Effector memory CD8-positive, alpha-beta T cell (primary cell): ENCODE measurements at regions not wholly inside any gene's neighbourhood (a gene's known extent, or its start where the extent isn't known, plus 50 kb on each side); places are given as distances from the start of the nearest gene placed in this dataset.

Experiments used
- ATAC-seq: fragments of 150-1000 bp; cut with Tn5 transposase; replicated peaks from 2 replicates; pipeline ENCODE4 v1.10.0; 2021; ENCODE audit warnings: mild to moderate bottlenecking, moderate library complexity
- DNase-seq, 3 experiments: peaks; one replicate each; pipeline ENCODE4 v3.0.0; 2021
- H3K27ac Mint-ChIP-seq, 2 donors: one replicate each; pipeline ENCODE4 v1.8.0; 2022; ENCODE audit warnings: mild to moderate bottlenecking in 2 of 2, mixed read lengths in 2 of 2, moderate library complexity in 2 of 2
- H3K27me3 Mint-ChIP-seq, 2 donors: one replicate each; pipeline ENCODE4 v1.8.0; 2022; ENCODE audit warnings: mixed read lengths in 2 of 2
- H3K36me3 Mint-ChIP-seq: one replicate; pipeline ENCODE4 v1.8.0; 2022; ENCODE audit warnings: mild to moderate bottlenecking, moderate library complexity, mixed read lengths; ENCODE audit not compliant: insufficient read depth
- H3K4me1 Mint-ChIP-seq, 2 donors: one replicate each; pipeline ENCODE4 v1.8.0; 2022; ENCODE audit warnings: low read depth in 2 of 2, mixed read lengths in 2 of 2
- H3K4me3 Mint-ChIP-seq, 2 donors: one replicate each; pipeline ENCODE4 v1.8.0; 2022; ENCODE audit warnings: mild to moderate bottlenecking in 2 of 2, mixed read lengths in 2 of 2, moderate library complexity in 2 of 2
- H3K9me3 Mint-ChIP-seq, 2 donors: one replicate each; pipeline ENCODE4 v1.8.0; 2022; ENCODE audit warnings: mixed read lengths in 2 of 2

DNA sequence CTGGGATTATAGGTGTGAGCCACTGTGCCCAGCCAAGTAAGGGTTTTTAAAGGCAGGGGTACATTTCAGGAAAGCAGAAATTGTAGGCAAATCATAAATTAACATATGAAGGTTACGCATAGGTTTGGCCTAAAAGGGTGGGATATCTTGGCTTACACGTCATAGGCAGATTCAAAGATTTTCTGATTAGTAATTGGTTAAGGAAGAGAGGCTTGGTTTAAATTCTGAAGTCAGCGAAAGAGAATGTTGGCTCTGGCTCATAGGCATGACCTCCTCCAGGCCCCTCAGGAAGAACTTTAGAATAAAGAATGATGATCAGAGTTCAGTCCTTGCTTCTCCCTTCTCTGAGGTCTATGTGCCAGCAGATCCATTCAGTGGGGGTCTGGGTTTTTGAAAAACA lies 124.8 kb upstream of the RBBP6 start:
- H3K27me3 Mint-ChIP-seq: peaks cover 26 to 37% of the 10 kb centered on the region in 2 donors
- no peak overlapping the region for H3K4me3 Mint-ChIP-seq
- no peak overlapping the region for H3K27ac Mint-ChIP-seq
- DNase-seq: no peak
- no peaks in the 10 kb centered on the region for H3K36me3 Mint-ChIP-seq
- no peaks in the 10 kb centered on the region for H3K4me1 Mint-ChIP-seq
- H3K9me3 Mint-ChIP-seq: no peaks in the 10 kb centered on the region
- ATAC-seq: no peak

- no peak for DNase-seq
- Mint-ChIP-seq H3K4me1 (no peaks in the 10 kb centered on the region), H3K27ac (no peak overlapping the region), H3K9me3 (no peaks in the 10 kb centered on the region), H3K4me3 (no peak overlapping the region), H3K27me3 (peaks cover 20 to 27% of the 10 kb centered on the region in 2 donors), H3K36me3 (no peaks in the 10 kb centered on the region)
- ATAC-seq: no peak
Observed at GRCh38 chr16:24418733-24419132, 120.6 kb upstream of the RBBP6 start.

DNA sequence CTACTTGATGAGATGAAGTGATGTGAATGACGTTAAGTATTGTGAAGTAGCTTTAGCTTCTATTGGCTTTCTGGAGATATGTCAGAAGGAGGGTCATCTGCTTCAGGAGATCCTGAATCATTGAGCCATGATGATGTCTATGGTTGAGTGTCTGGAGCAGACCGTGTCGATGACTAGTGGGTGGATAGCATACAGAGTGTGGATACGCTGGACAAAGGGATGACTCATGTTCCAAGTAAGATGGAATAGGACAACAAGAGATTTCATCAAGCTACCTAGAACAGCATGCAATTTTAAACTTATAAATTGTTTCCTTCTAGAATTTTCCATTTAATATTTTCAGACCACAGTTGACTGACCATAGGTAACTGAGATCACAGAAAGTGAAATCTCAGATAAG lies 116.1 kb upstream of the RBBP6 start:
- Mint-ChIP-seq H3K9me3 (no peaks in the 10 kb centered on the region), H3K36me3 (no peaks in the 10 kb centered on the region), H3K4me1 (no peaks in the 10 kb centered on the region), H3K27ac (no peak overlapping the region), H3K27me3 (peaks cover 30 to 32% of the 10 kb centered on the region in 2 donors), H3K4me3 (no peak overlapping the region)
- DNase-seq (no peak), ATAC-seq (no peak)

GRCh38 chr16:24424364-24424763 lies 115.0 kb upstream of the RBBP6 start:
- ATAC-seq: no peak
- H3K36me3 Mint-ChIP-seq: no peaks in the 10 kb centered on the region
- H3K4me1 Mint-ChIP-seq: no peaks in the 10 kb centered on the region
- no peak for DNase-seq
- H3K27me3 Mint-ChIP-seq: peaks cover 25 to 29% of the 10 kb centered on the region in 2 donors
- H3K9me3 Mint-ChIP-seq: no peaks in the 10 kb centered on the region
- H3K4me3 Mint-ChIP-seq: no peak overlapping the region
- H3K27ac Mint-ChIP-seq: no peak overlapping the region

DNA sequence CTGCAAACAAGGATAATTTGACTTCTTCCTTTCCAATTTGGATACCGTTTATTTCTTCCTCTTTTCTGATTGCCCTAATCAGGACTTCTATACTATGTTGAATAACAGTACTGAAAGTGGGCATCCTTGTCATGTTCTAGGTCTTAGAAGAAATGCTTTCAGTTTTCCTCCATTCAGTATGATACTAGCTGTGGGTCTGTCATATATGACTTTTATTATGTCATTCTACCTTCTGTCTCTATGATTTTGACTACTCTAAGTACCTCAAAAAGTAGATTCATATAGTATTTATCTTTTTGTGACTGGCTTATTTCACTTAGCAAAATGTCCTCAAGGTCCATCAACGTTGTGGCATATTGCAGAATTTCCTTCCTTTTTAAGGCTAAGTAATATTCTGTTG lies 111.5 kb upstream of the RBBP6 start:
- Mint-ChIP-seq H3K27me3 (peaks cover 41 to 58% of the 10 kb centered on the region in 2 donors), H3K36me3 (no peaks in the 10 kb centered on the region), H3K9me3 (no peaks in the 10 kb centered on the region), H3K4me3 (no peak overlapping the region), H3K4me1 (no peaks in the 10 kb centered on the region), H3K27ac (no peak overlapping the region)
- ATAC-seq: no peak
- DNase-seq: no peak

- Mint-ChIP-seq H3K4me1 (no peaks in the 10 kb centered on the region), H3K27ac (no peak overlapping the region), H3K27me3 (peaks cover 48 to 67% of the 10 kb centered on the region in 2 donors), H3K9me3 (no peaks in the 10 kb centered on the region), H3K4me3 (no peak overlapping the region), H3K36me3 (no peaks in the 10 kb centered on the region)
- ATAC-seq (no peak), DNase-seq (no peak)
Observed at GRCh38 chr16:24428756-24429155, 110.6 kb upstream of the RBBP6 start.

DNA sequence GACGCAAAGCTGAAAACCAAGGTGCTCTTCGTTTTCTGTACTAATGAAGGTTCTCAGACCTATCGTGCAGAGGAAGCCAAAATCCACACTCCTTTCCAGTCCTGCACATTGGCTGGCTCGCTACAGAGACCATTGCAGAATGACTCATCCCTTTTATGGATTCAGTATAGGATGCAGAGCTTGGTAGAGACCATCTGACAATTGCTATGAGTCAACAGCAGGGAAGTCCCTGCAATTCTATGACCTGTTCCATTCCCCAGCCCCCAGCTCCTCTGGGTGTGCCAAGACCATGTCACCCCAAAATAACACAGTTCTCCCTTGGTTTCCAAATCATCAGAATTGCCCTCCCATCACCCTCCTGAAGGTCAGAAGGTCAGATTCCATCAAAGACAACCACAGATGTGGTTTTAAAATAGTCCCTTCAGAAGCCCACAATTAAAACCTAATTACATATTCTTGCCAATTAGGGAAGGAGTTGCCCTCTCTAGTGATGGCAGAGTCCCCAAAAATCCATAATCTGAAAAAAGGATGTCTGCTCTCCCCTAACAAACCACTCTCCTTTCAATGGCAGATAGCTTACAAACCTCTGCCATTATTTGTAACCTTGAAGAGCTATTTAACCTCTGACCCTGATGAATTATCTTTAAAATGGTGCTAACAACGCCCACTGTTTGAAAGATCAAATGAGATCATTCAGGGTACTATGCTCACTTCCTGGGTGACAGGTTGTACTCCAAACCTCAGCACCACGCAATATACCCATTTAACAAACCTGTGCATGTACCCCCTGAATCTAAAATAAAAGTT lies 108.2 kb upstream of the RBBP6 start:
- no peaks in the 10 kb centered on the region for H3K4me1 Mint-ChIP-seq
- no peak overlapping the region for H3K27ac Mint-ChIP-seq
- H3K9me3 Mint-ChIP-seq: no peaks in the 10 kb centered on the region
- no peaks in the 10 kb centered on the region for H3K36me3 Mint-ChIP-seq
- H3K4me3 Mint-ChIP-seq: no peak overlapping the region
- ATAC-seq (no peak), DNase-seq (no peak)
- peaks cover 47 to 83% of the 10 kb centered on the region in 2 donors for H3K27me3 Mint-ChIP-seq

DNA sequence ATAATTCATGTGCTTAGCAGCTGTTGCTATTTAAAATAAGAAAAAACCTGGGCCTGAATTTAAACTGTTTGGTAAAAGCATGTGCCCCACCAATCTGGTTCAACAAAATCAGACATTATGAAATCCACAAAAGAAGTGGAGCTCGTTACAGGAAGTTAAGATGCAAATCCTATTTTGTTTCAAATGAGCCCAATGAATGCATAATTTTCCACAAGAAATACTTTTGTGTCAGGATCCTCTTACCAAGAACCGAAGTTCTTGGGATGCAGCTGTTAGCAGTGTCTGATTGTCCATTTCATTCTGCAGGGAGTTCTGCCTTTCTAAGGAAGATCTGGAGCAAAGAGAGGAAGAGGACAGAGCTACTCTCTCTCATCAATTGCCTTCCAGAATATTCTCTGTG lies 105.7 kb upstream of the RBBP6 start:
- no peak overlapping the region for H3K27ac Mint-ChIP-seq
- peaks cover 38 to 67% of the 10 kb centered on the region in 2 donors for H3K27me3 Mint-ChIP-seq
- no peak overlapping the region for H3K4me3 Mint-ChIP-seq
- DNase-seq (no peak), ATAC-seq (no peak)
- no peaks in the 10 kb centered on the region for H3K4me1 Mint-ChIP-seq
- no peaks in the 10 kb centered on the region for H3K36me3 Mint-ChIP-seq
- no peaks in the 10 kb centered on the region for H3K9me3 Mint-ChIP-seq

GRCh38 chr16:24440306-24440705 lies 99.1 kb upstream of the RBBP6 start:
- no peaks in the 10 kb centered on the region for H3K4me1 Mint-ChIP-seq
- peaks cover 42 to 51% of the 10 kb centered on the region in 2 donors for H3K27me3 Mint-ChIP-seq
- ATAC-seq (no peak), DNase-seq (no peak)
- H3K27ac Mint-ChIP-seq: no peak overlapping the region
- H3K9me3 Mint-ChIP-seq: no peaks in the 10 kb centered on the region
- H3K4me3 Mint-ChIP-seq: no peak overlapping the region
- no peaks in the 10 kb centered on the region for H3K36me3 Mint-ChIP-seq

DNA sequence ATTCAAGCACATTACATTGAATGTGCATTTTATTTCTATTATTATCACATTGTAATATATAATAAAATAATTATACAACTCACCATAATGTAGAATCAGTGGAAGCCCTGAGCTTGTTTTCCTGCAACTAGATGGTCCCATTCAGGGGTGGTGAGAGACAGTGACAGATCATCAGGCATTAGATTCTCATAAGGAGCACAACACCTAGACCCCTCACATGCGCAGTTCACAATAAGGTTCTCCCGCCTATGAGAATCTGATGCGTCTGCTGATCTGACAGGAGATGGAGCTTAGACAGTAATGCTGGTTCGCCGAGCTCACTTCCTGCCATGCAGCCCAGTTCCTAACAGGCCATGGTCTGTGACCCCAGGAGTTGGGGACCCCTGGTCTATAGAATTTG lies 96.7 kb upstream of the RBBP6 start:
- H3K4me3 Mint-ChIP-seq: no peak overlapping the region
- H3K4me1 Mint-ChIP-seq: no peaks in the 10 kb centered on the region
- no peaks in the 10 kb centered on the region for H3K36me3 Mint-ChIP-seq
- H3K27me3 Mint-ChIP-seq: peaks cover 37 to 39% of the 10 kb centered on the region in 2 donors
- DNase-seq (no peak), ATAC-seq (no peak)
- no peak overlapping the region for H3K27ac Mint-ChIP-seq
- no peaks in the 10 kb centered on the region for H3K9me3 Mint-ChIP-seq

DNA sequence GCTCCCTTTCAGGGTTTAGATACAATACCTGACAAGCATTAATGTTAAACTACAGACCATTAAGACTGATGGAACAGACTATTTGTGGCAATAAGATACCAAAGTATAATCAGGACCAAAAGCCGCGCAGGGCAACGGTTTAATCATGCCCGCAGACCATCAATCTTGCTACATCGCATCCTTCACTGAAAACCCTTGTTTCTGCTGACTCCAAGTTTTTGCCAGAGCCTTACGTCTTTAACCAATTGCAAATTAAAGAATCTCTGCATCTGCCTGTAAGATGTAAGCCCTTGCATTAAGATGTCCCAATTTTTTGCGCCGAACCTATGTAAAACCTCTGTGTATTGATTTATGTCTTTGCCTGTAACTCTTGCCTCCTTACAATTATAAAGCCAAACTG lies 94.2 kb upstream of the RBBP6 start:
- Mint-ChIP-seq H3K27me3 (peaks cover 16 to 28% of the 10 kb centered on the region in 2 donors), H3K9me3 (no peaks in the 10 kb centered on the region), H3K4me3 (no peak overlapping the region), H3K36me3 (no peaks in the 10 kb centered on the region), H3K4me1 (no peaks in the 10 kb centered on the region), H3K27ac (no peak overlapping the region)
- ATAC-seq: no peak
- no peak for DNase-seq

- DNase-seq (no peak), ATAC-seq (no peak)
- Mint-ChIP-seq H3K4me1 (no peaks in the 10 kb centered on the region), H3K36me3 (no peaks in the 10 kb centered on the region), H3K9me3 (no peaks in the 10 kb centered on the region), H3K27me3 (peaks cover 13 to 26% of the 10 kb centered on the region in 2 donors), H3K4me3 (no peak overlapping the region), H3K27ac (no peak overlapping the region)
Observed at GRCh38 chr16:24446189-24446588, 93.2 kb upstream of the RBBP6 start.

DNA sequence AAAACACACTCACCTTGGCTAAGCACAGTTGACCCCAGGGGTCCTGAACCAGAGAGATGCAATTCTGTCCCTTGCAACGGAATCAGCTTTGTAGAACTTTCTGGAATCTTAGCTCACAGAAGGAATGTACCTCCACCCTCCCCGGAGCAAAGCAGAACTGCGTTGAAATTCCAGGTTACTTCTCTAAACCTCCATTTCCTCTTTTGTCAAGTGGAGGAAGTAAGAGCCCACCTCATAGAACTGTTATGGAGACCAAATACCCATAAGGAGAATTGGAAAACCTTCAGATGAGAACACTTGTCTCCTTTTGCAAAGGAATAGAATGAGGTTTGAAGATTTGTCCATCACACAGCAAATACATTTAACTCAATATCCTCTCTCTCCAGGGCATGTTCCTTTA lies 86.6 kb upstream of the RBBP6 start:
- H3K4me1 Mint-ChIP-seq: peaks cover 0 to 1% of the 10 kb centered on the region in 2 donors
- ATAC-seq (no peak), DNase-seq (no peak)
- H3K36me3 Mint-ChIP-seq: no peaks in the 10 kb centered on the region
- no peak overlapping the region for H3K27ac Mint-ChIP-seq
- H3K27me3 Mint-ChIP-seq: peaks cover 25 to 52% of the 10 kb centered on the region in 2 donors
- no peak overlapping the region for H3K4me3 Mint-ChIP-seq
- no peaks in the 10 kb centered on the region for H3K9me3 Mint-ChIP-seq

- no peak overlapping the region for H3K27ac Mint-ChIP-seq
- no peaks in the 10 kb centered on the region for H3K36me3 Mint-ChIP-seq
- DNase-seq (no peak), ATAC-seq (no peak)
- H3K4me1 Mint-ChIP-seq: no peaks in the 10 kb centered on the region
- no peaks in the 10 kb centered on the region for H3K9me3 Mint-ChIP-seq
- peaks cover 46 to 70% of the 10 kb centered on the region in 2 donors for H3K27me3 Mint-ChIP-seq
- no peak overlapping the region for H3K4me3 Mint-ChIP-seq
Observed at GRCh38 chr16:24463196-24463945, 76.0 kb upstream of the RBBP6 start.
